HCT116 (cell line): ENCODE measurements at regions not wholly inside any gene's neighbourhood (a gene's known extent, or its start where the extent isn't known, plus 50 kb on each side); places are given as distances from the start of the nearest gene placed in this dataset.

Experiments
- CBX3 ChIP-seq: IDR thresholded peaks from 2 replicates; pipeline ENCODE4 v1.6.1; 2012; ENCODE audit warnings: low read depth
- CEBPB ChIP-seq: IDR thresholded peaks from 2 replicates; pipeline ENCODE4 v1.6.1; 2012; ENCODE audit warnings: low read depth
- EZH2 ChIP-seq: fragments of 200-600 bp; sonication (generic); IDR thresholded peaks from 2 replicates; pipeline ENCODE4 v1.6.1; 2017; ENCODE audit warnings: antibody characterized with exemption, mixed run types
- EZH2phosphoT487 ChIP-seq: fragments of 200-600 bp; IDR thresholded peaks from 2 replicates; pipeline ENCODE4 v1.6.1; 2018; ENCODE audit warnings: antibody characterized with exemption, borderline replicate concordance
- FOSL1 ChIP-seq: IDR thresholded peaks from 2 replicates; pipeline ENCODE4 v1.6.1; 2012; ENCODE audit warnings: low read depth
- JUND ChIP-seq: IDR thresholded peaks from 2 replicates; pipeline ENCODE4 v1.6.1; 2012
- TCF7L2 ChIP-seq: IDR thresholded peaks from 2 replicates; pipeline ENCODE4 v1.7.0; 2011; ENCODE audit warnings: borderline replicate concordance, inconsistent platforms; ENCODE audit not compliant: insufficient read depth, insufficient read length; ENCODE audit errors: extremely low read depth
- YY1 ChIP-seq: IDR thresholded peaks from 2 replicates; pipeline ENCODE4 v1.6.1; 2011; ENCODE audit warnings: low read length, low read depth, moderate library complexity, mild to moderate bottlenecking; ENCODE audit not compliant: insufficient replicate concordance; ENCODE audit errors: extremely low read depth
- ZNF274 ChIP-seq: fragments of 200-500 bp; sonication (Bioruptor generic); IDR thresholded peaks from 2 replicates; pipeline ENCODE4 v1.6.1; 2014; ENCODE audit warnings: mild to moderate bottlenecking, low read depth, low read length, inconsistent platforms
- TF ChIP-seq, protein P1 (sequence below), 3 experiments: fragments of 200-600 bp in 1 of 3; sonication (generic) in 1 of 3; IDR thresholded peaks in 2 of 3; conservative IDR thresholded peaks in 1 of 3; 2 replicates each; pipeline ENCODE4 v1.5.1; 2012 to 2017; ENCODE audit warnings: low read depth in 2 of 3, low read length in 2 of 3, antibody characterized with exemption in 1 of 3, borderline replicate concordance in 1 of 3, control low read depth in 1 of 3, mild to moderate bottlenecking in 1 of 3, mixed read lengths in 1 of 3, mixed run types in 1 of 3, moderate library complexity in 1 of 3; ENCODE audit not compliant: insufficient read depth in 1 of 3
- TF ChIP-seq, protein P2 (sequence below): IDR thresholded peaks from 2 replicates; pipeline ENCODE4 v1.6.1; 2012; ENCODE audit warnings: low read depth

DNA sequence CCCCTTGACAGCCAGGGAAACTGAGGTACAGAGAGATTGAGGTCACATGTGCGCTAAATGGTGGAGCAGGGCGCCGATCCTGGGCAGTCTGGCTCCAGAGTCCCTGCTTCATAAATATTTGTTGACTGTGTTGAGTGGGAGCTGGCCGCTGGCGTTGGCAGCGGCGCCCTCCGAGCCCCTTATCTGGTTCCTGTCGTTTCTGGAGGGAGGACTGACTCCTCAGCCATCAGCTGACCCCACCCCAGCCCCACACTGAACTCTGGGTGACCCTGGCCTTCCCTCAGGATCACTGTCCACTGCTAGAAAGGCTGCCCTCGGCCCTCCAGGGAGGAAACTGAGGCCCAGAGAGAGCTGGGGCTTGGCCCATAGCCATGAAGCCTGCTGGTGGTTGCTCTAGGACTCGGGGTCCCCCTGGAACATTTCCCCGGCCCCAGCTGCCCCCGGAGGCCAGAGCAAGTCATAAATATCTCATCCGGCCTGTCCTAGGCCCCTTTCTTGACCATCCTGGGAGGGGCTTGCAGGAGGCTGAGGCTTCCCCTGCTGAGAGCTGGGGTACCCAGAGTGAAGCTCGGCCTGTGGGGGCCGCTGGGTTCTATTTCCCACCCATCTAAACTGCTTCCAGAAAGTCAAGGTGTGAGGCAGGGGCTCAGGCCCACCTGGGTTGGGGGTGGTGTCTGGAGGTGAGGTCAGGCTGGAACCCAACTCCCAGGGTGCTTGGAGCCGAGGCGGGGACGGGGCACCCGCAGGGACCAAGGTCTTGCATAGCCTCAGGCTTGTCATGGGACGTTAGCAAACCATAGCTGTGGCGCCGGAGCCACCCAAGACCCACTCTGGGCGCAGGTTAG is 51.7 kb upstream of the GSE1 start:
- TF ChIP-seq, protein P1, sequence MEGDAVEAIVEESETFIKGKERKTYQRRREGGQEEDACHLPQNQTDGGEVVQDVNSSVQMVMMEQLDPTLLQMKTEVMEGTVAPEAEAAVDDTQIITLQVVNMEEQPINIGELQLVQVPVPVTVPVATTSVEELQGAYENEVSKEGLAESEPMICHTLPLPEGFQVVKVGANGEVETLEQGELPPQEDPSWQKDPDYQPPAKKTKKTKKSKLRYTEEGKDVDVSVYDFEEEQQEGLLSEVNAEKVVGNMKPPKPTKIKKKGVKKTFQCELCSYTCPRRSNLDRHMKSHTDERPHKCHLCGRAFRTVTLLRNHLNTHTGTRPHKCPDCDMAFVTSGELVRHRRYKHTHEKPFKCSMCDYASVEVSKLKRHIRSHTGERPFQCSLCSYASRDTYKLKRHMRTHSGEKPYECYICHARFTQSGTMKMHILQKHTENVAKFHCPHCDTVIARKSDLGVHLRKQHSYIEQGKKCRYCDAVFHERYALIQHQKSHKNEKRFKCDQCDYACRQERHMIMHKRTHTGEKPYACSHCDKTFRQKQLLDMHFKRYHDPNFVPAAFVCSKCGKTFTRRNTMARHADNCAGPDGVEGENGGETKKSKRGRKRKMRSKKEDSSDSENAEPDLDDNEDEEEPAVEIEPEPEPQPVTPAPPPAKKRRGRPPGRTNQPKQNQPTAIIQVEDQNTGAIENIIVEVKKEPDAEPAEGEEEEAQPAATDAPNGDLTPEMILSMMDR (IDR thresholded peaks at IDR 0.05 in 2 of 3, conservative IDR thresholded peaks at IDR 0.05 in 1 of 3; ENCODE audit: borderline replicate concordance in 1 of 3, insufficient read depth in 1 of 3, low read depth in 2 of 3, low read length in 2 of 3), result no peak
- no peak for TF ChIP-seq EZH2
- TF ChIP-seq CEBPB, result no peak
- TF ChIP-seq TCF7L2, result no peak
- TF ChIP-seq FOSL1, result no peak
- TF ChIP-seq, protein P2, sequence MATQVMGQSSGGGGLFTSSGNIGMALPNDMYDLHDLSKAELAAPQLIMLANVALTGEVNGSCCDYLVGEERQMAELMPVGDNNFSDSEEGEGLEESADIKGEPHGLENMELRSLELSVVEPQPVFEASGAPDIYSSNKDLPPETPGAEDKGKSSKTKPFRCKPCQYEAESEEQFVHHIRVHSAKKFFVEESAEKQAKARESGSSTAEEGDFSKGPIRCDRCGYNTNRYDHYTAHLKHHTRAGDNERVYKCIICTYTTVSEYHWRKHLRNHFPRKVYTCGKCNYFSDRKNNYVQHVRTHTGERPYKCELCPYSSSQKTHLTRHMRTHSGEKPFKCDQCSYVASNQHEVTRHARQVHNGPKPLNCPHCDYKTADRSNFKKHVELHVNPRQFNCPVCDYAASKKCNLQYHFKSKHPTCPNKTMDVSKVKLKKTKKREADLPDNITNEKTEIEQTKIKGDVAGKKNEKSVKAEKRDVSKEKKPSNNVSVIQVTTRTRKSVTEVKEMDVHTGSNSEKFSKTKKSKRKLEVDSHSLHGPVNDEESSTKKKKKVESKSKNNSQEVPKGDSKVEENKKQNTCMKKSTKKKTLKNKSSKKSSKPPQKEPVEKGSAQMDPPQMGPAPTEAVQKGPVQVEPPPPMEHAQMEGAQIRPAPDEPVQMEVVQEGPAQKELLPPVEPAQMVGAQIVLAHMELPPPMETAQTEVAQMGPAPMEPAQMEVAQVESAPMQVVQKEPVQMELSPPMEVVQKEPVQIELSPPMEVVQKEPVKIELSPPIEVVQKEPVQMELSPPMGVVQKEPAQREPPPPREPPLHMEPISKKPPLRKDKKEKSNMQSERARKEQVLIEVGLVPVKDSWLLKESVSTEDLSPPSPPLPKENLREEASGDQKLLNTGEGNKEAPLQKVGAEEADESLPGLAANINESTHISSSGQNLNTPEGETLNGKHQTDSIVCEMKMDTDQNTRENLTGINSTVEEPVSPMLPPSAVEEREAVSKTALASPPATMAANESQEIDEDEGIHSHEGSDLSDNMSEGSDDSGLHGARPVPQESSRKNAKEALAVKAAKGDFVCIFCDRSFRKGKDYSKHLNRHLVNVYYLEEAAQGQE, result no peak
- no peak for TF ChIP-seq EZH2phosphoT487
- no peak for TF ChIP-seq CBX3
- no peak for TF ChIP-seq ZNF274
- TF ChIP-seq JUND, result no peak
- no peak for TF ChIP-seq YY1
